ENCODE measurements at regions not wholly inside any gene's neighbourhood (a gene's known extent, or its start where the extent isn't known, plus 50 kb on each side); places are given as distances from the start of the nearest gene placed in this dataset.

DNA sequence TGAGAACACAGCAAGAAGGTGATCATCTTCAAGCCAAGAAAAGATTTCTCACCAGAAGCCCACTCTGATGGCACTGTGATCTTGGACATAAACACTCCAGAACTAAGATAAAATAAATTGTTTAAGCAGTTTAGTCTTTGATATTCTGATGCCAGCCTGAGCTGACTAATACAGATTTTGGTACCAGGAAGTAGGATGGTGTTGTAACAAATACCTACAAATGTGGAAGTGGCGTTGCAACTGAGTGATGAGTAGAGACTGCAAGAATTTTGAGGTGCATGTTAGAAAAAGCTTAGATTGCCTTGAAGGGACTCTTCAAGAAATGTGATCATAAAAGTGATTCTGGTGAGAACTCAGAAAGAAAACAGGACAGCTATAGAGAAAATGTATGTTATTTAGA lies 592.4 kb upstream of the DAB2 start:
- no peak overlapping the region for H3K4me3 ChIP-seq (ENCODE audit: low read length)
- no peak for DNase-seq (ENCODE audit: low read depth)
- TF ChIP-seq, protein P1, sequence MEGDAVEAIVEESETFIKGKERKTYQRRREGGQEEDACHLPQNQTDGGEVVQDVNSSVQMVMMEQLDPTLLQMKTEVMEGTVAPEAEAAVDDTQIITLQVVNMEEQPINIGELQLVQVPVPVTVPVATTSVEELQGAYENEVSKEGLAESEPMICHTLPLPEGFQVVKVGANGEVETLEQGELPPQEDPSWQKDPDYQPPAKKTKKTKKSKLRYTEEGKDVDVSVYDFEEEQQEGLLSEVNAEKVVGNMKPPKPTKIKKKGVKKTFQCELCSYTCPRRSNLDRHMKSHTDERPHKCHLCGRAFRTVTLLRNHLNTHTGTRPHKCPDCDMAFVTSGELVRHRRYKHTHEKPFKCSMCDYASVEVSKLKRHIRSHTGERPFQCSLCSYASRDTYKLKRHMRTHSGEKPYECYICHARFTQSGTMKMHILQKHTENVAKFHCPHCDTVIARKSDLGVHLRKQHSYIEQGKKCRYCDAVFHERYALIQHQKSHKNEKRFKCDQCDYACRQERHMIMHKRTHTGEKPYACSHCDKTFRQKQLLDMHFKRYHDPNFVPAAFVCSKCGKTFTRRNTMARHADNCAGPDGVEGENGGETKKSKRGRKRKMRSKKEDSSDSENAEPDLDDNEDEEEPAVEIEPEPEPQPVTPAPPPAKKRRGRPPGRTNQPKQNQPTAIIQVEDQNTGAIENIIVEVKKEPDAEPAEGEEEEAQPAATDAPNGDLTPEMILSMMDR (conservative IDR thresholded peaks at IDR 0.05; ENCODE audit: low read depth, low read length) = no peak

DNA sequence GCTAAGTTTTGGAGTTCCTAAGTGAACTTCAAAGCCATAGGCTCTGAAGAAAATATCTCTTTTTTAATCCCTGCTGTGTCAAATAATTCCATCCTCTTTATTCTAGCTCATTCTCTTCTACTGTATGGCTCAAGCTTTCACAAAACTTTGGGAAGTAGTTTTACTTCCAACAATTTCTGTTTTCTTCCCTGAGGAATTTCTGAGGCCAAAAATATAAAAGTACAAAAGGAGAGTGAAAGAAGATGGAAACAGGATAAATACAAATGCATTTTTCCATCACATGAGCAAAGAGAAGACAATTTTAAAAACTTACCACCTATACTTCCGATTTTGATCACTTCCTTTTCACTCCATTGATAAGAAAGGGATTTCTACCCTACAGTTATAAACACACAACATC lies 585.7 kb upstream of the DAB2 start:
- no peak for DNase-seq (ENCODE audit: low read depth)
- TF ChIP-seq, protein P1 (conservative IDR thresholded peaks at IDR 0.05; ENCODE audit: low read depth, low read length) = no peak
- no peak overlapping the region for H3K4me3 ChIP-seq (ENCODE audit: low read length)

DNA sequence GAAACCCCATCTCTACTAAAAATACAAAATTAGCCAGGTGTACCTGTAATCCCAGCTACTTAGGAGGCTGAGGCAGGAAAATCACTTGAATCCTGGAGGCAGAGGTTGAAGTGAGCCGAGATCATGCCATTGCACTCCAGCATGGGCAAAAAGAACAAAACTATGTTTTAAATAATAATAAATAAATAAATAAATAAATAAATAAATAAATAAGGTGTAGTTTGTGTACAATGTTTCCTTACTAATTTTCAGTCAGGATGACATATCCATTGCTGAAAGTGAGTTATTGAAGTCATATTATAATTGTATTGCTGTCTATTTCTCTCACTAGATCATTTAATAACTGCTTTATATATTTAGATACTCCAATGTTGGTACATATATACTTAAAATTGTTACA lies 581.5 kb upstream of the DAB2 start:
- H3K4me3 ChIP-seq (ENCODE audit: low read length) = no peak overlapping the region
- DNase-seq (ENCODE audit: low read depth) = no peak
- TF ChIP-seq, protein P1 (conservative IDR thresholded peaks at IDR 0.05; ENCODE audit: low read depth, low read length) = no peak

DNA sequence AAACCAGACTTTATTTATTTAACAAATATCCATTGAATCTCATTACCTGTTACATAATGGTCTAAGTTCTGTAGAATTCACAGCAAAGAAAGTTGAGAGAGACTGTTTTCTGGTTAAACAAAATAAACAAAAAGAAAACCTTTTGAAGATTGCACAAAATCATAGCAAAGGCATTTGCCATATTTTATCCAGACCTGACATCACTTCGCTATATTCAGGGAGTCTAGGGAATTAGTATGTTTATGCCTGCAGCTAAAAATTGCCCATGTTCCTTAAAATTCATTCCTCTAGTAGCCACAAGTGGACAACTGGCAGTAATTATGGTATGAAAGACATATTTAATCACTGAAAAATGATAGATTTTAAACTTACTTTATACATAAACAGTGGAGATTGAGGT lies 577.0 kb upstream of the DAB2 start:
- TF ChIP-seq, protein P1 (conservative IDR thresholded peaks at IDR 0.05; ENCODE audit: low read depth, low read length) = no peak
- no peak for DNase-seq (ENCODE audit: low read depth)
- H3K4me3 ChIP-seq (ENCODE audit: low read length) = no peak overlapping the region

DNA sequence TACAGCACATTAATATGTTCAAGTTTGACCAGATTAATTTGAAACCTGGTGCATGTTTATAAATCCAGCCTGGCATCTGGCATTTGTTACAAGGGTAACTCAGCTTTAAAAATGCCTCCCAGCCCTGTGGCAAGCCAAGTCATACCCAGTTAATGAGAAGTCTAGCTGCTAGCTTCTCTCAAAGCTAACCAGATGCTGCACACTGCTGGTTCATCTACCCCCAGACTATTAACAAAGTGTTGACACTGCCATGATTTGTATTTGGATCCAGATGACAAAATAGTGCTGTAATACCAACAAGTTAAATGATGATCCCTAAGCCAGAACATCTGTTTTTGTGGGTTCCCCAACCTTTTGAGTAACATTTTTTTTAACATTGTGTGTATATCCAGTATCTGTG lies 573.7 kb upstream of the DAB2 start:
- DNase-seq (ENCODE audit: low read depth) = peak; percentile 6
- no peak overlapping the region for H3K4me3 ChIP-seq (ENCODE audit: low read length)
- TF ChIP-seq, protein P1 (conservative IDR thresholded peaks at IDR 0.05; ENCODE audit: low read depth, low read length) = no peak

DNA sequence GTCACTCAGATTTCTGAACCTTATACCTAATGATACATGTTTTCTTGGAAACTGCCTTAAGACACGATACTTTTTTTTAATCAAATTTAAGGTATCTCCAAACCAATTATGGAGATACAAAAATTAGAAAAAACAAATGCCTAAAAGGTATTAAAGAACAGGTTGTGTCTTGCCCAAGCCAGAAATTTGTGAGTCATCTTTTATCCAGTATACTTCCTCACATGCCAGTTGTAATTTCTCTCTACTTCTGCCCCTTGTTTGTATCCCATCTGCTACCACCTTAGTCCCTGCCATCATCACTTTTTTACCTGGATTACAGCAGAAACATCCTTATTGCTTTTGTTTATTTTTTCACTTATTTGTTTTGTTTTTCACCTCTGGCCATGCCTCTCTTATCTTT lies 571.2 kb upstream of the DAB2 start:
- TF ChIP-seq, protein P1 (conservative IDR thresholded peaks at IDR 0.05; ENCODE audit: low read depth, low read length) = no peak

DNA sequence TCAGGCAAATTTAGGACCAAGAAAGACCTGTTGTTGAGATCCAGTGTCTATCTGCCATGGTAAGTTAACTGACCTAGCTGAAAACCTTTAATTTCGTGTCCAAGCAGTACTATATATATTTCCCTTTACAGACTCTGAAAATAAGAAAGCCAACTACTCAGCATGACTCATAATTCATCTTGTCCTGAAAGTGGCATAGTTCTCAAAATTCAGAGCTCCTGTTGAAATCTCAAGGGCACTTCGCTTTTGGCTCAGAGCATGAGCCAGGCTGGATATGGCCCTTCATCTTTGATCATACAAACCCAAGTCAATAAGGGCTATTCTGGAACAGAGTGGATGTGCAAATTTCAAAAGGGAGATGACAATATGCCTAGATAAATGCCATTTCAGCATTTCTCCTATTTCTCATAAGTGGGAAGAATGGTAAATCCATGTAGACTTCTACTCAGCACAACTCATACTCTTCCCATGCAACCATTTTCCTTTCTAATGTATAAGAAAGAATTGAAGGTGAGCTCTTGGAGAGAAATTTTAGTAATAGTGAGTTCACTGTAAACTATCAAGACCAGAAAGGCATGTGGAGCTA lies 567.9 kb upstream of the DAB2 start:
- DNase-seq (ENCODE audit: low read depth) = no peak
- no peak overlapping the region for H3K4me3 ChIP-seq (ENCODE audit: low read length)
- TF ChIP-seq, protein P1 (conservative IDR thresholded peaks at IDR 0.05; ENCODE audit: low read depth, low read length) = no peak

More for the DNA sequence above, 571.2 kb upstream of the DAB2 start:
- no peak for DNase-seq (ENCODE audit: low read depth)
- H3K4me3 ChIP-seq (ENCODE audit: low read length) = no peak overlapping the region

Measured in retinal pigment epithelial cell (primary cell).